ENCODE measurements at regions not wholly inside any gene's neighbourhood (a gene's known extent, or its start where the extent isn't known, plus 50 kb on each side); places are given as distances from the start of the nearest gene placed in this dataset.

DNA sequence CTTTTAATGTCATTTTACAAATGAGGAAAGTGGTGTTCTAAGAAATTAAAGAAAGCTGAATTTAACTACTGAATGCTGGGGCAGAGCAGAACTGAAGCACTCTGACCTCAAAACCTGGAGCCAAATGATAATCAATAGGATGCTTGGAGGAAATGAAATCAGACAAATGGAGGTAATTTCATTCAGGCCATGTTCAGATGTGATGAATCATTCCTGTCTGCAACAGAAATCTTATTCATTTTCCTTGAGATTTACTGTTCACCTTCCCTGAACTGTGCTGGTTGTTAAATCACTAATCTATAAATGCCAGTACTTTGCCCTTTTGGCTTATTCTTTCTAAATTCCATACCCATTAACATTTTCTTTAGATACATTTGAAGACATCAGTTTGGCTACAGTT lies 85.6 kb upstream of the SNX7 start:
- ChIA-PET POLR2A (ENCODE audit: low non-redundant PET) (no interaction called here), CTCF (no interaction called here)
- Histone ChIP-seq H3K4me3 (ENCODE audit: low read depth, low read length, poor library complexity, severe bottlenecking) (no peak overlapping the region), H3K27ac (ENCODE audit: low read depth, low read length, poor library complexity, severe bottlenecking) (no peak overlapping the region), H3K4me1 (ENCODE audit: insufficient read depth, low read length, poor library complexity, severe bottlenecking) (no peaks in the 10 kb centered on the region), H3K36me3 (ENCODE audit: insufficient read depth, low read length, poor library complexity, severe bottlenecking) (no peaks in the 10 kb centered on the region), H3K9me3 (ENCODE audit: low read depth, low read length, poor library complexity, severe bottlenecking) (no peaks in the 10 kb centered on the region), H3K27me3 (replicated peaks; ENCODE audit: insufficient read depth, low read depth, low read length, poor library complexity) (no peaks in the 10 kb centered on the region)
- intact Hi-C loops (cut with micrococcal nuclease; ENCODE audit: unreplicated experiment), result no loop called here
- no peak for DNase-seq (ENCODE audit: low spot score)
- TF ChIP-seq, protein P1, sequence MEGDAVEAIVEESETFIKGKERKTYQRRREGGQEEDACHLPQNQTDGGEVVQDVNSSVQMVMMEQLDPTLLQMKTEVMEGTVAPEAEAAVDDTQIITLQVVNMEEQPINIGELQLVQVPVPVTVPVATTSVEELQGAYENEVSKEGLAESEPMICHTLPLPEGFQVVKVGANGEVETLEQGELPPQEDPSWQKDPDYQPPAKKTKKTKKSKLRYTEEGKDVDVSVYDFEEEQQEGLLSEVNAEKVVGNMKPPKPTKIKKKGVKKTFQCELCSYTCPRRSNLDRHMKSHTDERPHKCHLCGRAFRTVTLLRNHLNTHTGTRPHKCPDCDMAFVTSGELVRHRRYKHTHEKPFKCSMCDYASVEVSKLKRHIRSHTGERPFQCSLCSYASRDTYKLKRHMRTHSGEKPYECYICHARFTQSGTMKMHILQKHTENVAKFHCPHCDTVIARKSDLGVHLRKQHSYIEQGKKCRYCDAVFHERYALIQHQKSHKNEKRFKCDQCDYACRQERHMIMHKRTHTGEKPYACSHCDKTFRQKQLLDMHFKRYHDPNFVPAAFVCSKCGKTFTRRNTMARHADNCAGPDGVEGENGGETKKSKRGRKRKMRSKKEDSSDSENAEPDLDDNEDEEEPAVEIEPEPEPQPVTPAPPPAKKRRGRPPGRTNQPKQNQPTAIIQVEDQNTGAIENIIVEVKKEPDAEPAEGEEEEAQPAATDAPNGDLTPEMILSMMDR (conservative IDR thresholded peaks at IDR 0.05; ENCODE audit: low read depth, low read length), result no peak
- no peak for TF ChIP-seq EZH2 (IDR thresholded peaks at IDR 0.05; ENCODE audit: borderline replicate concordance, low read depth, low read length, poor library complexity, severe bottlenecking)
- BruUV-seq (replicated peaks), result no TSS peak

DNA sequence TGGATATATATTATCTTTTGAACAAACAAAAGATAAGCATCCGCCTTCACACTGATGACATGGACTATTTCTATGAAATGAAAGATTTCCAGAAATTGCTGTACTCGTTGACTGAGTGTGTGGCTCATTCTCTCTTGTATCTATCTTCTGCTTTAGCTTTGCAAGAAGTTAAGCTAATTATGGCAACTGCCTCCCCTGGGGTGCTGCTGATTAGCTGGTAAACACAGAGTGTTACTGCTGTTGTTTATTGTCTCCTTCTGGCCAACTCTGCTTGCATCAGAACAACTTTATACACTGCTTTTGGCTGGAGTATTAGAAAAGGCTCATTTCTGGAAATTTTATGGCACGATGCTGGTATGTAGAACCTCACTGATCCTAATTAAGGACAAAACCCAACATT lies 95.6 kb upstream of the SNX7 start:
- no peak overlapping the region for H3K4me3 ChIP-seq (ENCODE audit: low read depth, low read length, poor library complexity, severe bottlenecking)
- H3K36me3 ChIP-seq (ENCODE audit: insufficient read depth, low read length, poor library complexity, severe bottlenecking), result no peaks in the 10 kb centered on the region
- no peak for DNase-seq (ENCODE audit: low spot score)
- TF ChIP-seq, protein P1 (conservative IDR thresholded peaks at IDR 0.05; ENCODE audit: low read depth, low read length), result no peak
- TF ChIP-seq EZH2 (IDR thresholded peaks at IDR 0.05; ENCODE audit: borderline replicate concordance, low read depth, low read length, poor library complexity, severe bottlenecking), result no peak
- peaks cover 5% of the 10 kb centered on the region for H3K9me3 ChIP-seq (ENCODE audit: low read depth, low read length, poor library complexity, severe bottlenecking)
- no peaks in the 10 kb centered on the region for H3K27me3 ChIP-seq (replicated peaks; ENCODE audit: insufficient read depth, low read depth, low read length, poor library complexity)
- no TSS peak for BruUV-seq (replicated peaks)
- intact Hi-C loops (cut with micrococcal nuclease; ENCODE audit: unreplicated experiment), result no loop called here
- ChIA-PET POLR2A (ENCODE audit: low non-redundant PET) (no interaction called here), CTCF (no interaction called here)
- H3K4me1 ChIP-seq (ENCODE audit: insufficient read depth, low read length, poor library complexity, severe bottlenecking), result no peaks in the 10 kb centered on the region
- no peak overlapping the region for H3K27ac ChIP-seq (ENCODE audit: low read depth, low read length, poor library complexity, severe bottlenecking)

DNA sequence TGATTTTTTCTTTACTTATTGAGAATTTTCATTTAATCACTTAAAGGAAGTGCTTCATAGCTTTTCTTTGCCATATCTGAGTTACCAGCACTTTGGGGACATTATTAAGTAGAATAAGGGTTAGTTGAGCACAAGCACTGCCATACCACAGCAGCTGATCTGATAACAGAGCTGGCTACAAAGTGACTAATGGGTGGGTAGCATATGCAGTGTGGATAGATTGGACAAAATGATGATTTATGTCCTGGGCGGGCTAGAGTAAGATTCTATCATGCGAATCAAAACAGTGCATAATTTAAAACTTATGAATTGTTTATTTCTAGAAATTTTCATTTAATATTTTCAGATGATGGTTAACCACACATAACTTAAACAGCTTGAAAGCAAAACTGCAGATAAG lies 102.2 kb upstream of the SNX7 start:
- Histone ChIP-seq H3K4me1 (ENCODE audit: insufficient read depth, low read length, poor library complexity, severe bottlenecking) (no peaks in the 10 kb centered on the region), H3K27ac (ENCODE audit: low read depth, low read length, poor library complexity, severe bottlenecking) (no peak overlapping the region), H3K9me3 (ENCODE audit: low read depth, low read length, poor library complexity, severe bottlenecking) (no peaks in the 10 kb centered on the region), H3K4me3 (ENCODE audit: low read depth, low read length, poor library complexity, severe bottlenecking) (no peak overlapping the region), H3K36me3 (ENCODE audit: insufficient read depth, low read length, poor library complexity, severe bottlenecking) (no peaks in the 10 kb centered on the region), H3K27me3 (replicated peaks; ENCODE audit: insufficient read depth, low read depth, low read length, poor library complexity) (no peaks in the 10 kb centered on the region)
- CTCF ChIA-PET, result no interaction called here
- POLR2A ChIA-PET (ENCODE audit: low non-redundant PET), result no interaction called here
- BruUV-seq (replicated peaks), result no TSS peak
- intact Hi-C loops (cut with micrococcal nuclease; ENCODE audit: unreplicated experiment), result no loop called here
- no peak for DNase-seq (ENCODE audit: low spot score)
- TF ChIP-seq, protein P1 (conservative IDR thresholded peaks at IDR 0.05; ENCODE audit: low read depth, low read length), result no peak
- no peak for TF ChIP-seq EZH2 (IDR thresholded peaks at IDR 0.05; ENCODE audit: borderline replicate concordance, low read depth, low read length, poor library complexity, severe bottlenecking)

Data from A673 (cell line).